ENCODE measurements at regions not wholly inside any gene's neighbourhood (a gene's known extent, or its start where the extent isn't known, plus 50 kb on each side); places are given as distances from the start of the nearest gene placed in this dataset.
"Not testable (repeated sequence)": the region's sequence is repeated elsewhere in the genome, so short reads cannot be mapped to it uniquely, and the experiment has no call there.

DNA sequence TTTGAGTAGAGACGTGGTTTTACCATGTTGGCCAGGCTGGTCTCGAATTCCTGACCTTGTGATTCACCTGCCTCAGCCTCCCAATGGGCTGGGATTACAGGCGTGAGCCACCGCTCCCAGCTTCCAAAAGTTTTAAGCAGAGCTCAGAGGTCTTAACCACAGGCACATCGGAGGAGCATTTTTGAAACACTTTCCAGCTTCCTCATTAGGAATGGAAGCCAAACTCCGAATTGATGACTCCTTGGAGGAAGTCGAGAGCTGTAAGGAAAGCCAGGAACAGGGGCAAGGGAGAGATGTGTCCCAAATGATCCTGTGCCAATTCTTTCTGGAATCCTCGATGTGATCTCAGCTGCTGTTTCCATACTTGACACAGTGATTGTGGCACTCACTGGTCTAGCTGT, 56.2 kb upstream of the CCZ1B start:
- not testable (repeated sequence) for DNase-seq

DNA sequence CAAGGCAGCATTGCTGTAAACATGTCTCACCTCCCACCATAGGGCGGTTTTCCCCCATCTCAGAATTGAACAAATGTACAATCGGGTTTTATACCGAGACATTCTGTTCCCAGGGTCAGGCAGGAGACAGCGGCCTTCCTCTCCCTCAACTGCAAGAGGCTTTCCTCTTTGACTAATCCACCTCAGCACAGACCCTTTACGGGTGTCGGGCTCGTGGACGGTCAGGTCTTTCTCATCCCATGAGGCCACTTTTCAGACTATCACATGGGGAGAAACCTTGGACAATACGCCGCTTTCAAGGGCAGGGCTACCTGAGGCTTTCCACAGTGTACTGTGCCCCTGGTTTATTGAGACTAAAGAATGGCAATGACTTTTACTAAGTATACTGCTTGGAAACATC, 57.7 kb upstream of the CCZ1B start:
- not testable (repeated sequence) for DNase-seq

- DNase-seq: no peak
Observed at GRCh38 chr7:6886198-6886597, 60.1 kb upstream of the CCZ1B start.

GRCh38 chr7:6888267-6889045, 62.4 kb upstream of the CCZ1B start:
- not testable (repeated sequence) for DNase-seq

DNA sequence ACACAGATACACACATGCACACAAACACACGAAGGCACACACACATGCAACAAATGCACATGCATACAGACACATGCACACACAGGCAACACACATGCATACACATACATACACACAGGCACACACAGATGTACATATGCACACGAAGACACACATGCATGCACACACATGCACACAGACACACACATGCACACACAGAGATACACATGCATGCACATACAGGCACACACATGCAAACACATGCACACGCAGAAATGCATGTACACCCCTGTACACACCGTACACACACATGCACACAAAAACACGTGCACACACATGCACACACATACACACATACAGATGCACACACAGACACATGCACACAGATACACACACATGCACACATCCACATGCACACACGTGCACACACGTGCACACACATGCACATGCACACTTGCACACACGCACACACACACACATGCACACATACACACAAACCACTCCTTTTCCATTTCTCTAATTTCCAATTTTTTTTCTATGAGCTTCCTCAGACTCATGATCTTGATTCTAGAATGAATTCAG, 63.3 kb upstream of the CCZ1B start:
- DNase-seq: no peak

GRCh38 chr7:6902097-6902518, 76.0 kb upstream of the CCZ1B start:
- not testable (repeated sequence) for DNase-seq

DNA sequence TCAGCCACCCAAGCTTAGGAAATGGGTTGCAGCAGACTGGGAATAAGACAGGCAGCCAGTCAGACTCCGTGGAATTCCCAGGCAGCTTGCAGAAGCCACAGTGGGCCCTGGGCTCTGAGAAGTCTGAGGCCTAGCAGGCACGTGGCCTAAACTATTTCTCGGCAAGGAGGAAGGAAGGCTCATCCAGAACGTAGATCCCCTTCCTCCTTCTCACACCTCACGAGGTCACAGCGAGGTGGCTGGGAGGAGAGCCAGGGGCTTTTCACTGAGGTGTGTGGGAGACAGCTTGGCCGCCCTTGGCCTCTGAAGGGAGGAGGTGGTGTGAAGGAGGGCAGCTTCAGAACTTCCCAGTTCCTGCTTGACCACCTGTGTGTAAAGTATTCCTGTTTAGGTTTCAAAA, 77.2 kb upstream of the CCZ1B start:
- DNase-seq: not testable (repeated sequence)

- not testable (repeated sequence) for DNase-seq
Observed at GRCh38 chr7:6903792-6904191, 77.7 kb upstream of the CCZ1B start.

DNA sequence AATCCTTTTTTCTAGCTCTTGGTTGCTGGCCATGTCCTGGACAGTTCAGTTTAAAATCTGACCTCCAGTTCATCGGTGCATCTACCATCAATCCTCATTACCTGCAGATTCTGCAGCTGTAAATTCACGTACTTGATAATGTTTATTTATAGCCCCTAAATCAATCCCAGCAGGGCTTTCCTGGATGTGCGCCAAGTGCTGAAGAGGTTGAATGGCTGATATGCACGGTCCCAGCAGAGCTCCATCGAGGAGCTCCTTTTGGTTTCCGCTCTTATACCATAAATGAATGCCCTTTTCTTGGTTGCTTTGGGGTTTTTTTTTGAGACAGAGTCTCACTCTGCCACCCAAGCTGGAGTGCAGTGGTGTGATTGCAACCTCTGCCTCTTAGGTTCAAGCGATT, 91.2 kb upstream of the CCZ1B start:
- DNase-seq: no peak

DNA sequence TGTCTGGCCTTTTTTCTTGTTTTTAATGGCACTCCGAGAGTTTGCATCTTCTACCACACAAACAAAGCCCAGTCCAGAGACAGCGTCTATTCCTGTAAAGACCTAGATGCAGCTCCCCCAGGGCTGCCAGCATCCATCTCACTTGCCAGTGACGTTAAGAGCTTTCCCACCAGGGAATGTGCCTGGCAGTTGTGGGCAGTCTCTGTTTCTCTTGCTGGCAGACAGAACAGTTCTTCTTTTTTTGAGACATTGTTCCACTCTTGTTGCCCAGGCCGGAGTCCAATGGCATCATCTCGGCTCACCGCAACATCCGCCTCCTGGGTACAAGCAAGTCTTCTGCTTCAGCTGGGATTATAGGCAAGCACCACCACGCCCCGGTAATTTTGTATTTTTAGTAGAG, 93.1 kb upstream of the CCZ1B start:
- not testable (repeated sequence) for DNase-seq

DNA sequence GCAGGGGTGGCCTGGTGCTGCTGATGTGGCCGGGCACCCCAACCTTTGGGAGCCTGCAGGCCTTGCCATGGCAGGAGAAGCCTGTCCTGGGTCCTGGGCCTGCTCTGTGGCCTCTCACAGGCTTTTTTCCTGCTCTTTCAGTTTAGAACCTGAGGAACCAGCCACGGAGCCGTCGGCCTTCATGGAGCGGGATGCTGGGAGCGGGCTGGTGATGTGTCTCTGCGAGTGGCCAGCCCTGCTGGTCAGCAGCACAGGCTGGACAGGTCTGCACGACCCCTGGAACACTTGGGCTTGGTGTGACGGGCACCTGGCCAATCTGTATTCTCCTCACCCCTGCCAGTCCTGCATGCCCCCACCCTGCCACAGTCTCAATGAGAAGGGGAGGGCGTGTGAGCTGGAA, 98.4 kb upstream of the CCZ1B start:
- DNase-seq: not testable (repeated sequence)

- DNase-seq: not testable (repeated sequence)
Observed at GRCh38 chr7:6926193-6927174, 100.4 kb upstream of the CCZ1B start.

GRCh38 chr7:6927643-6928042, 101.6 kb upstream of the CCZ1B start:
- not testable (repeated sequence) for DNase-seq

DNA sequence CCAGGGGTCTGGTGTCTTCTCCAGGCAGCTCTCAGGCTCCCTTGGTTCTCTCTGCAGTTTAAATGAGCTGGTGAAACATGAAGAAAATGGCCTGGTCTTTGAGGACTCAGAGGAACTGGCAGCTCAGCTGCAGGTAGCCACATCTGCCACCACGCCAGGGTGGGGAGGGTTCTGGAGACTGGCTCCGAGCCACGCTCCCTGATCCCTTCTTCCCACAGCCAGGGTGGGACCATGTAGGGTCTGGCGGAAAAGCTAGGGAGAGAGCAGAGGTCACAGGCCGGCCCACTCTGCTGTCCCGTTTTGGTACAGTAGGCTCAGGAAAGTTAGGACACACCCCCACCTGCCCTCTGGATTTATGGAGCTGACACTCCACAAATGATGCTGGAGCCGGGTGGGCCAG, 103.5 kb upstream of the CCZ1B start:
- not testable (repeated sequence) for DNase-seq

DNA sequence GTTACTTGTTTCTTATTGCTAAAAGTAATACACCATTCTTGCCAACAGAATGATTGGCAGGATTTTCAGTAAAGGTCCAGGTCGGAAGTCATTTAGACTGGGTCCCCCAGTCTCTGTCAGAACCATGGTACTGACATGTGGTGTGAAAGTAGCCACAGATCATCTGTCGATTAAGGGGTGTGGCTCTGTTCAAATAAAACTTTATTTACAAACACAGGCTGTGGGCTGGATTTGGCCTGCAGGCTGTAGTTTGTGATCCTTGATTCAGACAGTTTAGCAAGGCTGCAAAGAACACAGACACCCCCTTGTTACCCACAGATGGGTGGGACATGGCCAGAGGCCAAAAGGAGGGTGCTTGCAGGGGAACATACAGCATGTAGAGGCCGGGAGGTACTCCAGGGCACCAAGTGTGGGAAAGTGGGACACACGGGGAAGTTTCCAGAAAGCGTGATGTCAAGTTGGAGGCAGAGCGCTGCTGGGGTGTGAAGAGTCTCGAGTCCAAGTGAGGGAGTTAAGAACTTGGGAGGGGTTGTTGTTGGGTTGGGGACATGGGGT, 104.1 kb upstream of the CCZ1B start:
- not testable (repeated sequence) for DNase-seq

DNA sequence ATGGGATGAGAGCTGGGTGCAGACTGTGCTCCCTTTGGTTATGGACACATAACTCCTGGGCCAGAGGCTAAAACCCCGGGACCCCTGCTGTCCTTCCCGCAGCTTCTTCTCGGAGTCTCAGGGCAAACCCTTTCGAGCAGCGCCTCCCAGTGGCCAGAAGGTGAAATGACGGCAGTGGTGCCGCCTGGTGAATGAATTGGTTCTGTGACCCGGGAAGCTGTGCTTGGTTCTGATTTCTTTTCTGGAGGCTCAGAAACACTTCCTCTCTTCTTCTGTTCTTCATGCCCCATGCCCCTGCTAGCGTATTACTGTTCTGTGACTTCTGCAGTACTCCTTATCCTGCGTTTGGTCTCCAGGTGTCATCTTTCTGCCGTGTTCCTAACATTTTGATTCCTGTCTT, 104.7 kb upstream of the CCZ1B start:
- not testable (repeated sequence) for DNase-seq

GRCh38 chr7:6931456-6931855, 105.4 kb upstream of the CCZ1B start:
- not testable (repeated sequence) for DNase-seq

- DNase-seq: not testable (repeated sequence)
Observed at GRCh38 chr7:6933954-6934632, 108.0 kb upstream of the CCZ1B start.

GRCh38 chr7:6934981-6935380, 108.9 kb upstream of the CCZ1B start:
- no peak for DNase-seq

DNA sequence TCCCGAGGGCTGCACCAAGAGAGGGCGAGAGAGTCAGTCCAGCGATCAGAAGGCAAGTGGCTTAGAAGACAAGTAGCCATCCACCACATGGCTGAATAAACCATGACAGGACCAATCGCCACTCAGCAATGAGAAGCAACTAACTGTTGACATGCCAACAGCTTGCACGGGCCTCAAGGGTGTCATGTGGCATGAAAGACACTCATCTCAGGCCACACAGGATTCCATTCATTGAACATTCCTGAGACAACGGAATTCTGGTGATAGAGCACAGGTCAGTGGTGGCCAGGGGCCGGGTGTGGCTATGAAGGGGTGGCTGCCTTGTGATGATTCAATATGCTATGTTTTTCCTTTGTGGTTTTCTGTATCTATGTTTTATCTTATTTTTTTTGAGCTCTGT, 110.6 kb upstream of the CCZ1B start:
- not testable (repeated sequence) for DNase-seq

DNA sequence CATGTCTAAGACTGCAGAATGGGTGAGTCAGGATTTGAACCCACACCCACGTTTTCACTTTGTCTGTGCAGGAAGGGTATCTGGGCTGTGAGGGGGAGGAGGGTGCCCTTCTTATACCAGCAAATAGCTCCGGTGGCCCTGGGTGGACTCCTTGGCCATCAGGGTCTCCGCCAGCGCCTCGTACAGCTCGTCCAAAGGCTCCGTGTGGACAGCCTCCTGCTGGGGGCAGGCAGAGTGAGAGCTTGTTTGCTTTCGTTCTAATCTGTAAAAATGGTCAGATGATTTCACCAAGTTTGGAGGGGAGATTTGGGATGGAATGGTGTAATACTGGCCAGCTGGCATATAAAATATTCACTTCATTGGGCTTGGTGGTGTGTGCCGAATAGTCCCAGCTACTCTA, 111.7 kb upstream of the CCZ1B start:
- DNase-seq: not testable (repeated sequence)

GRCh38 chr7:6938284-6938683, 112.2 kb upstream of the CCZ1B start:
- not testable (repeated sequence) for DNase-seq

Measured in KG1 (cell line).